Suppressor macrophage treated with lipopolysaccharide for 1 hour (primary cell): ENCODE measurements at regions not wholly inside any gene's neighbourhood (a gene's known extent, or its start where the extent isn't known, plus 50 kb on each side); places are given as distances from the start of the nearest gene placed in this dataset.
A peak's percentile ranks its signal among the peaks of the same experiment; 100 is the strongest.
"Not testable (repeated sequence)": the region's sequence is repeated elsewhere in the genome, so short reads cannot be mapped to it uniquely, and the experiment has no call there.

Experiments
- DNase-seq, 3 donors: peaks; one replicate each; pipeline ENCODE4 v3.0.0-alpha.2; 2020 to 2022

GRCh38 chr18:24567199-24567598, 106.8 kb downstream of the HRH4 start:
- DNase-seq: peak in 2 of 3 donors; percentile 5 to 9

- no peak for DNase-seq
These were observed 110.3 kb downstream of the HRH4 start for GRCh38 chr18:24570716-24571115.

GRCh38 chr18:24582771-24583170, 122.3 kb downstream of the HRH4 start:
- DNase-seq: no peak

- no peak for DNase-seq
These were observed 123.8 kb downstream of the HRH4 start for GRCh38 chr18:24584205-24584604.

GRCh38 chr18:24584813-24585212, 124.4 kb downstream of the HRH4 start:
- no peak for DNase-seq

GRCh38 chr18:24585996-24586566, 125.6 kb downstream of the HRH4 start:
- no peak for DNase-seq

GRCh38 chr18:24586662-24587360, 126.4 kb downstream of the HRH4 start:
- no peak for DNase-seq

- no peak for DNase-seq
These were observed 128.0 kb downstream of the HRH4 start for GRCh38 chr18:24588440-24588839.

- DNase-seq: peak in 1 of 3 donors; percentile 4
These were observed 130.5 kb downstream of the HRH4 start for GRCh38 chr18:24590946-24591345.

GRCh38 chr18:24593401-24593800, 133.0 kb downstream of the HRH4 start:
- DNase-seq: no peak

- no peak for DNase-seq
These were observed 133.4 kb downstream of the HRH4 start for GRCh38 chr18:24593886-24594285.

- DNase-seq: no peak
These were observed 135.2 kb downstream of the HRH4 start for GRCh38 chr18:24595561-24596031.

- DNase-seq: peak; percentile 58 to 73 (median 71)
These were observed 139.7 kb downstream of the HRH4 start for GRCh38 chr18:24600076-24600654.

GRCh38 chr18:24601585-24601984, 141.1 kb downstream of the HRH4 start:
- no peak for DNase-seq

- DNase-seq: no peak
These were observed 141.8 kb downstream of the HRH4 start for GRCh38 chr18:24602201-24602600.

- no peak for DNase-seq
These were observed 142.7 kb downstream of the HRH4 start for GRCh38 chr18:24603151-24603550.

GRCh38 chr18:24605444-24605843, 145.0 kb downstream of the HRH4 start:
- no peak for DNase-seq

GRCh38 chr18:24609254-24609653, 148.8 kb downstream of the HRH4 start:
- no peak for DNase-seq

GRCh38 chr18:24611075-24611474, 150.6 kb downstream of the HRH4 start:
- DNase-seq: no peak

GRCh38 chr18:24613896-24614640, 153.6 kb downstream of the HRH4 start:
- peak in 2 of 3 donors; percentile 4 to 6 for DNase-seq

GRCh38 chr18:24616653-24617052, 156.2 kb downstream of the HRH4 start:
- DNase-seq: no peak

GRCh38 chr18:24624421-24624820, 164.0 kb downstream of the HRH4 start:
- DNase-seq: not testable (repeated sequence)

GRCh38 chr18:24627644-24628315, 167.3 kb downstream of the HRH4 start:
- DNase-seq: no peak
